ES-I3 (cell line): ENCODE measurements at regions not wholly inside any gene's neighbourhood (a gene's known extent, or its start where the extent isn't known, plus 50 kb on each side); places are given as distances from the start of the nearest gene placed in this dataset.

Experiments
- H3K36me3 ChIP-seq: 2 replicates; pipeline ENCODE4 v1.6.1; 2013; ENCODE audit warnings: mild to moderate bottlenecking, low read length, control low read depth, moderate library complexity; ENCODE audit not compliant: insufficient read depth
- H3K4me1 ChIP-seq: 2 replicates; pipeline ENCODE4 v1.6.1; 2013; ENCODE audit warnings: mild to moderate bottlenecking, control low read depth, low read length; ENCODE audit not compliant: insufficient read depth
- H3K9ac ChIP-seq: 2 replicates; pipeline ENCODE4 v1.6.1; 2013; ENCODE audit warnings: low read depth, mild to moderate bottlenecking, low read length, moderate library complexity
- H3K9me3 ChIP-seq: 2 replicates; pipeline ENCODE4 v1.6.1; 2013; ENCODE audit warnings: mild to moderate bottlenecking, low read length, moderate library complexity; ENCODE audit not compliant: control insufficient read depth, insufficient read depth

DNA sequence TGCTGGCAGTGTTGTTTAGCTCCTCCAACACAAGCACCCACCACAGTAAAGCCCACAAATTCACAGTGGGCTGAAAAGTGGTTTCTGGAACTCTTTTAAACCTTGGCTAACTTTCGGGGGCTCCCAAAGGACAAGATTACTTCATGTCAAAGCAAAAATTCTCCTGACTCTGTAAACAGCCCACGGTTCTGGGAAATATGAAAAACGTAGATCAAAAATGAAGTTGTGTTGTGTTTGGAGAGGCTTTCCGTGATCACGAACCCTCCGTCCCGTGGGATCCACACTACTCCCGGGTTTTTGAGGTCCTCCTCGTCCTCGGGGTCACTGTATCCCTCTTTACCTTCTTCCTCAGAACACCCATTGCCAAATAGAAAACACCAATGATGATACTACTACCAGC, 159.0 kb upstream of the RUNX1 start:
- Histone ChIP-seq H3K9ac (no peak overlapping the region), H3K9me3 (no peaks in the 10 kb centered on the region), H3K4me1 (peaks cover 16% of the 10 kb centered on the region), H3K36me3 (no peaks in the 10 kb centered on the region)

DNA sequence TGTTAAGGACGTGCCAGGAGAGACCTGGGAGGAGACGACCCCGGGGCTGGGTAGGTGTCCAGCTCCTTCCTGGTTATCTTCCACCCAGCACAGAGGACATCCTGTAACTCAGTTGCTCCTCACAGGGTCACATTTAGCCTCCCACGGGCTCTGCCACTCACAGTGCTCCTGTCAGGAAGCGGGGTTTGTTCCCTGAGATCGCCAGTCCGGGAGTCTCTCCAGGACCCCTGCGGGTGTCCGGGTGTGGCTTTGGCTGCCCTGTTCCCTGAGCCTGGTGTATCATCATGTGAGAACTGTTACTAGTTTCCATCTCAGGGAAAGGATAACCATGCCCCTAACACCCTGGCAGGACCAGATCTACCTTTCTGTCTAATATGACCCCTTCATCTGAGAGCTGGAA, 158.2 kb upstream of the RUNX1 start:
- peaks cover 16% of the 10 kb centered on the region for H3K4me1 ChIP-seq
- H3K9me3 ChIP-seq, result no peaks in the 10 kb centered on the region
- no peak overlapping the region for H3K9ac ChIP-seq
- no peaks in the 10 kb centered on the region for H3K36me3 ChIP-seq

DNA sequence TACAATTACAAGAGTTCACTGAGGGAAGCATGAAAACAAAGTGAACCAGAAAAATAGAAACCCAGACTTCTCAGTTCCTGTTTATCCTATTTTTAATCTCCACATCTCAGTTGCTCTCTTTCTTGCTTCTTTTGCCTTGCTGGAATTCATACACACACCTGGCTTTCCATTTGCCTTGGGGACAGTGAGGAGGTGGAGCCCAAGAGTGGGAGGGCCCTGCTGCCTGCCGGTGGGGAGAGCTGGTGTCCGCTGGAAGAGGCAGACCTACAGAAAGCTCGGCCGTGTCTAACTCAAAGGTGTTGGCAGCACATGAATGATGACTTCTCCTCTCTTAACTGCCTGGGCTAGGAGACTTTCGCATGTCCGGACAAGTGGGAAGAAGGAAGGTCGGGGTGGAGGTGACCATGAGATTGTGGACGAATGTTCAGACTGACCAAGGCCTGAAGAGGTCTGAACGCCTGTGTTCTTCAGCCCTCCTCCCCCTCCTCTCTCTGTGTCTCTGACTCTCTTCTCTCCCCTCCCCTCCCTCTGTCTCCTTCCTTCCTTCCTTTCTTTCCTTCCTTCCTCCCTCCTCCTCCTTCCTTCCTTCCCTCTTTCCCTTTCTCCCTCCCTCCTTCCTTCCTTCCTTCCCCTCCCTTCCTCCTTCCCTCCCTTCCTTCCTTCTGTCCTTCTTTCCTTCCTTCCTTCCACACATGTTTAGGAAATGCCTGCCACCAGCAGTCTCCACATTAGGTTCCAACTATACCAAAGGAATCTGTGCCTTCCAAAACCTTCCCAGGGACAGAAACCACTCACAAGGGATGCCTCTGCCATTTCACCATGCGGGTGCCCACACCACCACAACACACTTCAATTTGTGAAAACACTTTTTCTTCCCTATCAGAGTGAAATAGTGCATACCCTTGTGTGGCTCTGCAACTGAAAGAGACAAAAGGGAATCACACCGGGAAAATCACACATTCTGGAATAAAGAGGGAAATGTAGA, 157.3 kb upstream of the RUNX1 start:
- Histone ChIP-seq H3K36me3 (no peaks in the 10 kb centered on the region), H3K9ac (no peak overlapping the region), H3K4me1 (peaks cover 16% of the 10 kb centered on the region), H3K9me3 (no peaks in the 10 kb centered on the region)

DNA sequence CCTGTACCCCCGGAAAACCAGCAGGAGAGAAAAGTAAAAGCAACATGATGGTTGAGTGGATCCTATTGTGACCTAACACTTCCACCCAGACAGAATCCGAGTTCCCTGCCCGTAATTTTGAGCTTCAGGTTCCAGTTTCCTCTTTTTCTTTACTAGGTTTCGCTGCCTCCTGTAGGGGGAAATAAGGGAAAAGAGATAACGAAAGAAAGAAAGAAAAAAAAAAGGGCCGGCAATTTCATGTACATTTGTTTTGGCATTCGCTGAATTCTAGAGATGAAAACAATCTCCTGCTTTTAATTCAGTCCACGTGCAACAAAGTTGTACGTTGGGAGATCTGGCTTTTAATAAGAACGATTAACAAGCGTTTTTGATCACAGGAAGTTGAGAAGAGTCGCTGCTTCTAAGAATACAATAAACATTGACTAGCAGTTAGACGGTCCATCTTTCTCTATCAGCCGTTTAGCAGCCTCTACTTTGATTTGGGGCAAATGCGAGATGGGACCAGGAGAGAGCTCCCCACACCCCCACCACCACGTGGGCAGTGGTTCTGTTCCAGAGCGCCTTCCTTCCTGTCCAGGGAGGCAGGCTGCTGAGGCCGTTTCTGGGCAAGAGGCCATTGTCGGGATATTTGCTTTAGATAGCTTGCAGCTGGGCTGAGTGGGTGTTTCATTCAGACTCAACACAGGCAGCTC, 155.9 kb upstream of the RUNX1 start:
- H3K36me3 ChIP-seq, result no peaks in the 10 kb centered on the region
- H3K9ac ChIP-seq, result no peak overlapping the region
- H3K9me3 ChIP-seq, result no peaks in the 10 kb centered on the region
- peaks cover 16% of the 10 kb centered on the region for H3K4me1 ChIP-seq

DNA sequence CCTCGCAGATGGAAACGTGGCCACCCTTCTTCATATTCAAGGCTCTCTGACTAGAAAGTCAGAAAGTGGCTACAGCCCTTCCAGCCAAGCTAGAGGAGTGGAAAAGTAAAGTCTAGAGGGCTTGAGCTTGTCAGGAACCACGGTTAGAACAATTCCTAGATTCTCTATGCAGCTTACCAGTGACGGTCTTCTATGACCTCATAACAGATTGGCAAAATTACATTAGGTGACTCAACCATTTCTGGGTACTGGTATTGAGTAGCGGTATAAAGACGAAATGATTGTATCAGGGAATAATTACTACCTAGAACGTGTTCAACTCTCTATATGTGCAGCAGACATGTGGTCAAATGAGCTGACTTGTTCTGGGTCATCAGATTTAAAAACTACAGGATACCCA, 155.0 kb upstream of the RUNX1 start:
- no peaks in the 10 kb centered on the region for H3K36me3 ChIP-seq
- H3K9ac ChIP-seq, result no peak overlapping the region
- H3K9me3 ChIP-seq, result no peaks in the 10 kb centered on the region
- H3K4me1 ChIP-seq, result peaks cover 16% of the 10 kb centered on the region

DNA sequence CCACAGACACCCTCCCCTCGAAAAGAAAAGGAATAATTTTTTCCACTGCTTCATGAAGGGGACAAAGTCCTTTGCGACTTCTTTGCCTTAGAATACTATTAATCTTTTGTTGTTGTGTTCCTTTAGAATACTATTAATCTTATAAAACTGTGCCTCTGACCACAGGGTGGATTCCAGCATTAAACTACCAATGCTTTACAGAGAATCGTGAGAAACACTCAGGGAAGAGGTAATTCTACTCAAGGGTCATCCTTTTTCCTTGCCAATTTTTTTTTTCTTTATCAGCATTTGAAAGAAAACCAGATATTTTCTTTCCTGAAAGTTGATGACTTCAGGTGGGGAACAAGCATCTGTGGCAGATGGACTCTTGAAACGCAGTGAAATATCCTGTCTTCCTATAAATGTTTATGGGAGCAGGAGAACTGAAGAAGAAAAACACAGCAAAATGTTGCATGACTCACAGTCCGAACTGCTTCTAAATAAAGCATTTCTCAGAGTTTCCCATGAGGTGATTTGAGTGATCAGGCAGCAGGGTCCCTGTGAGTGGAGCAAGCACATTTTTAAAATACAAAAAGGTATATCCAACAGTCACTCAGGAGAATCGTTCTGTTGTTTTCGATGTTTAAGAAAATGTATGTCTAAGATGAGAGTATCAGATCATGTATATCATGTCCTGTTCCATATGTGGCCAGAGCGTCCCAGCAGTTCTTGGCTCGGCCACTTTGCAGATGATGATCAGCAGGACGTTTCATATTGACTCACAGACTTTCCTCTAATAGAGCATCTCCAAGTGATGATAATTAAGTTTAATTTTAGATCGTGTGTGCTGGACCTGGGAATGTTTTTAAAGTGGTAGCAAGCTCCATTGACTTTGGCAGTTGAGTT, 154.2 kb upstream of the RUNX1 start:
- peaks cover 16% of the 10 kb centered on the region for H3K4me1 ChIP-seq
- H3K9ac ChIP-seq, result no peak overlapping the region
- H3K9me3 ChIP-seq, result no peaks in the 10 kb centered on the region
- no peaks in the 10 kb centered on the region for H3K36me3 ChIP-seq

DNA sequence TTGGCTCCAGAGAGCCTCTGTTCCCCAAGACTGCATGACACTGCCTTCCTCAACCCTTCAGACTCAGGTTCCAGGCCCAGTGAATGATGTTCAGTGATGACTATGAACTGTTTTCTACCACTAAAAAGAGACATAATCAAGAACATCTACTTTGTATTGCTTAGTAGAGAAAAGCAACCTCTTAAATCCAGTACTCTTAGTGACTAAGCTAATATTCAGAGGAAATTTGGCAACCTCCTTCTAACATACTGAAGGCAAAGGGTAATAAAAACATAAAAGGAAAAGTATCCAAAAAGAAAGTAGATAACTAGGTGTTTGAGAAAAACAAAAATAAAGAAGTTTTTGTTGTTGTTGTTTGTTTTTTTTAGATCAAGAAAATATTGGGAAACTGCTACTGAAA, 153.3 kb upstream of the RUNX1 start:
- Histone ChIP-seq H3K4me1 (peaks cover 16% of the 10 kb centered on the region), H3K9ac (no peak overlapping the region), H3K9me3 (no peaks in the 10 kb centered on the region), H3K36me3 (no peaks in the 10 kb centered on the region)

DNA sequence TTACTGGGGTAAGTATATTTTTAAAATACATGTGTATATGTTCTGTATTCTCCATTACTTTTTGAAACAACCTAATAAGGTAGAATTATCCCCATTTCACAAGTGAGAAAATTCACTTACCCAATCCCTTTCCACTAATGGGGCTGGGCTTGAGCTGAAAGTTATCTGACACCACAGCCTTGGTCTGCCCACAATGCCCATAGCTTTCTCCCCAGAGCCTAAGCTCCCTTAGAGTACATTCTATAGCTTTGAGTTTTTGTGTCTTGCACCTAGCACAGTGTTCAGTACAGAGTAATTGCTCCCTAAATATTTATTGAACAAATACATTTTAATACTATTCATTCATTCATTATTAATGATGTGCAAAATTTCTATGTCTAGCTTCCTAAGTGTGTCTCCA, 152.7 kb upstream of the RUNX1 start:
- H3K36me3 ChIP-seq, result no peaks in the 10 kb centered on the region
- peaks cover 13% of the 10 kb centered on the region for H3K4me1 ChIP-seq
- no peak overlapping the region for H3K9ac ChIP-seq
- H3K9me3 ChIP-seq, result no peaks in the 10 kb centered on the region

DNA sequence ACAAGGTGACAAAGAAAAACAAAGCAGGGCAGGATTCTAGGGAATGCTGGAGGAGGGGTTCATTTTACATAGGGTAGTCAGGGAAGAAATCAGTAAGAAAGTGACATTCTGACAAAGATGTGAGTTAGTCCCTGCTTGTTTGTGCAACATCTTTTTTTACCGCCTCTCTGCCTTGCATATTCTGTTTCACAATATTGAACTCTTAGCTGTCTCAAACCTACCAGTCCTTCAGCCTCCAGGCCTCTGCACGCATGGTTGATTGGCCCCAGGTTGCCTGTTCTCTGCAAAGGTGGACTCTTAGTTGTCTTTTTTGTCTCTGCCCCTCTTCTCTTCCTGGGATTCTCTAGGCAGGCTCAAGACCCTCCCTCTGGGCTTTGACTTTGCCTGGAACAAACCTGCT, 152.2 kb upstream of the RUNX1 start:
- Histone ChIP-seq H3K9me3 (no peaks in the 10 kb centered on the region), H3K36me3 (no peaks in the 10 kb centered on the region), H3K4me1 (peaks cover 9% of the 10 kb centered on the region), H3K9ac (no peak overlapping the region)

DNA sequence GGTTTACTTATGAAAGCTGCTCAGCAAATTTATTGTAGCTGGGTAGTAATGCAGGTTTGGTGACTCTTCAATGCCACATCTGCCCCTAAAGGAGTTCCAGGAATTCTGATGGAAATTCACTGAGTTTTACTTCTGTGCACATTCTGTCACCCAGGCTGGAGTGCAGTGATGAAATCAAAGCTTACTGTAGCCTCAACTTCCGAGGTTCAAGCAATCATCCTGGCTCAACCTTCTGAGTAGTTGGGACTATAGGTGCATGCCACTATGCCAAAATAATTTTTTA, 150.6 kb upstream of the RUNX1 start:
- H3K4me1 ChIP-seq, result peaks cover 2% of the 10 kb centered on the region
- no peak overlapping the region for H3K9ac ChIP-seq
- no peaks in the 10 kb centered on the region for H3K36me3 ChIP-seq
- peaks cover 2% of the 10 kb centered on the region; the same call in 1 of the 2 replicates for H3K9me3 ChIP-seq

DNA sequence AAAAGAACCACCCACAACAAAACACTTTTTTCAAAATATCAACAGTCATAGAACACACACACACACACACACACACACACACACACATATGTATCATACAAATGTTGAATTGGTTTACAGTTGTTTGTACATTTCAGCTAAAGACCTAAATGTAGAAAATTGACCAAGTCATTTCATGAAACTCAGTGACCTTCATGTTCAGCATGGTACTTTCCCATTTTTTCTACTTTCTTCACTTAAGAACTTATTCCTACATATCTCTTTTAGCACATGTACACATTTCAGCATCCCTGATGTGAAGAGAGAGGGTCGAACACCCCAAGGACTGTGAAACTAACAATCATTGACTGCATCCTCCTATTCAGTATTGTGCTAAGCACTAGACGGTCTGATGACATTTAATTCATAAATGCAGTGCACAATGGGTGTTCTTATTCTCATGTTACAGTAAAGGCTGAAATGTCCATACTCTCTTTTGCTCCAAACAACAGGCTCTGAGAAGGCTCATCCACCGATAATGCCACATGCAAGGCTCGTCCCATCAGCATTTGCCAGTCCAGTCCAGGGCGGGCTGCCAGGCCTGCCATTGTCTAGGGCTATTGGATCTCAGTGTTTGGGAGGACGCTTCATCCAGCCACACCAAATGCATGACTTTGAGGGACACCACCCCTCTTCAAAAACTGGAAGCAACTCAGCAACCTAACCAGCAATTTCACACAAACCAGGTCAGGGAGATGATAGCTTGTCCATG, 150.1 kb upstream of the RUNX1 start:
- H3K9ac ChIP-seq, result no peak overlapping the region
- no peaks in the 10 kb centered on the region; the same call in 1 of the 2 replicates for H3K4me1 ChIP-seq
- H3K36me3 ChIP-seq, result no peaks in the 10 kb centered on the region
- H3K9me3 ChIP-seq, result peaks cover 2% of the 10 kb centered on the region; the same call in 1 of the 2 replicates

DNA sequence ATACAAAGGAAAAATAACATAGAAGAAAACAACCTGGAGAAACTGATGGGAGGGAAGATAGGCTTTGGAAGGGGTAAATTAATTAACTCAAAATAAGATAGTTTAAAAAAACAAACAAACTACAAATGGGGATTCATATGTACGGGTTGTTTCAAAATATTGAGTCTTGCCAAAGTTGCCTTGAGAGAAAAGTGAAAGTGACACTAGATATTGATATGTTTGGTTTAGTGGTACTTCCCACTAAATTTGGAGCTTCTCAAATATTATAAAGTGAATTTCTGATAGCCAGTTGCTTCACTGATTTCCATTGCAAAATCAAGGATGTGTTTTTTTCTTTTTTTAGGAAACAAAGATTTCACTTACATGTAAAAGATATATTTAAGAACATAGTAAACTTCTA, 149.5 kb upstream of the RUNX1 start:
- H3K9ac ChIP-seq, result no peak overlapping the region
- peaks cover 2% of the 10 kb centered on the region; the same call in 1 of the 2 replicates for H3K9me3 ChIP-seq
- no peaks in the 10 kb centered on the region; the same call in 1 of the 2 replicates for H3K4me1 ChIP-seq
- no peaks in the 10 kb centered on the region for H3K36me3 ChIP-seq

DNA sequence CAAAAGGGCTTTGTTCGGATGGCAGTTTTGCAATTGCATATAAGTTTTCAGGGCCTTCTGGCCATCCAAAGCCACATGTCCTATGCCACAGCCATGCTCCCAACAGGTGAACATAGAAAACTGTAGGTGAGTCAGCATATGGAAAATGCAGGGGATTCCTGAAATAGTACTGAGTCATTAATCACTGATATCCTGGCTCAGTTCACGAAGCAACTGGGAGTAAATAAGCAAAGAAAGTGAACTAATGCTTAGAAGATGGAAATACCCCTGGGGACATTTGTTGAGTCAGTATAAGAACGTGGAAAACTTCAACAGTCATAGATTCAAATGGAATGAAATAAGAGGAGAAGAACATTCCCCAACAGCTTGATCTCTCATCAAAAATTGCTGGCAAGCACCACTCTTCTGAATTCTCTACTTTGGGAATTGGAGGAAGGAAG, 148.9 kb upstream of the RUNX1 start:
- Histone ChIP-seq H3K36me3 (no peaks in the 10 kb centered on the region), H3K4me1 (no peaks in the 10 kb centered on the region; the same call in 1 of the 2 replicates), H3K9ac (no peak overlapping the region), H3K9me3 (peaks cover 2% of the 10 kb centered on the region; the same call in 1 of the 2 replicates)
